ENCODE measurements at regions not wholly inside any gene's neighbourhood (a gene's known extent, or its start where the extent isn't known, plus 50 kb on each side); places are given as distances from the start of the nearest gene placed in this dataset.

- no peak for DNase-seq (ENCODE audit: low read depth)
Observed at GRCh38 chr2:190783513-190784263, 96.9 kb upstream of the GLS start.

- DNase-seq (ENCODE audit: low read depth): no peak
Observed at GRCh38 chr2:190785334-190785733, 95.3 kb upstream of the GLS start.

- DNase-seq (ENCODE audit: low read depth): no peak
Observed at GRCh38 chr2:190786404-190787166, 94.0 kb upstream of the GLS start.

- no peak for DNase-seq (ENCODE audit: low read depth)
Observed at GRCh38 chr2:190787743-190788235, 92.8 kb upstream of the GLS start.

- DNase-seq (ENCODE audit: low read depth): no peak
Observed at GRCh38 chr2:190789074-190790004, 91.3 kb upstream of the GLS start.

GRCh38 chr2:190791347-190791975, 89.2 kb upstream of the GLS start:
- DNase-seq (ENCODE audit: low read depth): peak; percentile 47

GRCh38 chr2:190791976-190792575, 88.5 kb upstream of the GLS start:
- DNase-seq (ENCODE audit: low read depth): no peak

GRCh38 chr2:190792956-190793888, 87.4 kb upstream of the GLS start:
- DNase-seq (ENCODE audit: low read depth): peak; percentile 11

GRCh38 chr2:190794377-190794776, 86.2 kb upstream of the GLS start:
- no peak for DNase-seq (ENCODE audit: low read depth)

GRCh38 chr2:190794790-190795189, 85.8 kb upstream of the GLS start:
- no peak for DNase-seq (ENCODE audit: low read depth)

- DNase-seq (ENCODE audit: low read depth): no peak
Observed at GRCh38 chr2:190795686-190796085, 84.9 kb upstream of the GLS start.

- no peak for DNase-seq (ENCODE audit: low read depth)
Observed at GRCh38 chr2:190799999-190800398, 80.6 kb upstream of the GLS start.

GRCh38 chr2:190800528-190800927, 80.1 kb upstream of the GLS start:
- DNase-seq (ENCODE audit: low read depth): no peak

- DNase-seq (ENCODE audit: low read depth): no peak
Observed at GRCh38 chr2:190802129-190802528, 78.5 kb upstream of the GLS start.

GRCh38 chr2:190802626-190803209, 77.9 kb upstream of the GLS start:
- DNase-seq (ENCODE audit: low read depth): no peak

GRCh38 chr2:190804182-190804795, 76.3 kb upstream of the GLS start:
- DNase-seq (ENCODE audit: low read depth): no peak

GRCh38 chr2:190805126-190805525, 75.5 kb upstream of the GLS start:
- no peak for DNase-seq (ENCODE audit: low read depth)

- DNase-seq (ENCODE audit: low read depth): no peak
Observed at GRCh38 chr2:190805843-190806242, 74.8 kb upstream of the GLS start.

GRCh38 chr2:190807886-190808285, 72.7 kb upstream of the GLS start:
- DNase-seq (ENCODE audit: low read depth): no peak
